IMR-90 (cell line): ENCODE measurements at regions not wholly inside any gene's neighbourhood (a gene's known extent, or its start where the extent isn't known, plus 50 kb on each side); places are given as distances from the start of the nearest gene placed in this dataset.

Experiments used
- ATAC-seq: fragments of 200-7000 bp; cut with Tn5 transposase; 2 replicates; pipeline ENCODE4 v1.9.1; 2020; ENCODE audit warnings: low read depth, mild to moderate bottlenecking, moderate library complexity
- BruUV-seq: library from RNA; stranded (reverse); fragments of 400-500 nt; replicated peaks from 2 replicates; lab custom pipeline; 2021; lab: Mats Ljungman, UMichigan
- CTCF ChIA-PET: fragments of 300-600 bp; formaldehyde crosslinking; extraction: SDS; loops from one replicate; lab custom pipeline; 2021; ENCODE audit warnings: antibody characterized with exemption; lab: Yijun Ruan, JAX
- POLR2A ChIA-PET: fragments of 300-600 bp; sonication (Branson Sonifier 250); formaldehyde crosslinking; loops from one replicate; lab custom pipeline; 2022; ENCODE audit warnings: antibody characterized with exemption; ENCODE audit not compliant: unreplicated experiment; lab: Charles Lee
- DNase-seq: peaks from one replicate; pipeline ENCODE4 v3.0.0; 2013
- H2AFZ ChIP-seq: replicated peaks from 2 replicates; pipeline ENCODE3; 2013; ENCODE audit warnings: low read length, mild to moderate bottlenecking; ENCODE audit not compliant: poor library complexity
- H2AK5ac ChIP-seq: 2 replicates; pipeline ENCODE4 v1.6.1; 2013; ENCODE audit warnings: low read depth, low read length, inconsistent platforms
- H2AK9ac ChIP-seq: replicated peaks from 2 replicates; pipeline ENCODE3; 2013; ENCODE audit warnings: mild to moderate bottlenecking, low read depth, low read length, moderate library complexity; ENCODE audit not compliant: poor library complexity
- H2BK120ac ChIP-seq: 2 replicates; pipeline ENCODE4 v1.6.1; 2013; ENCODE audit warnings: low read depth, low read length, inconsistent platforms
- H2BK15ac ChIP-seq: 3 replicates; pipeline ENCODE4 v1.6.1; 2013; ENCODE audit warnings: low read depth, low read length, inconsistent platforms
- H2BK20ac ChIP-seq: 2 replicates; pipeline ENCODE4 v1.6.1; 2013; ENCODE audit warnings: low read depth, mild to moderate bottlenecking, inconsistent platforms, low read length, moderate library complexity
- H2BK5ac ChIP-seq: 2 replicates; pipeline ENCODE4 v1.6.1; 2013; ENCODE audit warnings: mild to moderate bottlenecking, low read depth, low read length, inconsistent platforms; ENCODE audit not compliant: poor library complexity, severe bottlenecking
- H3K14ac ChIP-seq: replicated peaks from 2 replicates; pipeline ENCODE4 v1.6.1; 2013; ENCODE audit warnings: low read depth, low read length, inconsistent platforms
- H3K18ac ChIP-seq: 2 replicates; pipeline ENCODE4 v1.6.1; 2013; ENCODE audit warnings: low read depth, low read length, control low read depth
- H3K23ac ChIP-seq: 2 replicates; pipeline ENCODE4 v1.6.1; 2013; ENCODE audit warnings: low read depth, low read length, inconsistent platforms
- H3K27ac ChIP-seq: 2 replicates; pipeline ENCODE4 v1.5.1; 2013; ENCODE audit warnings: mild to moderate bottlenecking, control low read depth, low read length; ENCODE audit not compliant: insufficient read depth
- H3K27me3 ChIP-seq: 2 replicates; pipeline ENCODE4 v1.6.1; 2013; ENCODE audit warnings: low read length; ENCODE audit not compliant: control insufficient read depth, insufficient read depth
- H3K36me3 ChIP-seq: 2 replicates; pipeline ENCODE4 v1.6.1; 2013; ENCODE audit warnings: low read length, mixed read lengths; ENCODE audit not compliant: control insufficient read depth, insufficient read depth
- H3K4ac ChIP-seq: 2 replicates; pipeline ENCODE4 v1.6.1; 2013; ENCODE audit warnings: low read depth, low read length, inconsistent platforms
- H3K4me1 ChIP-seq: 2 replicates; pipeline ENCODE4 v1.6.1; 2013; ENCODE audit warnings: low read length, mixed read lengths; ENCODE audit not compliant: control insufficient read depth, insufficient read depth
- H3K4me2 ChIP-seq: 2 replicates; pipeline ENCODE4 v1.6.1; 2013; ENCODE audit warnings: low read depth, mild to moderate bottlenecking, control low read depth, low read length, moderate library complexity
- H3K4me3 ChIP-seq: 2 replicates; pipeline ENCODE4 v1.5.1; 2013; ENCODE audit warnings: low read depth, mild to moderate bottlenecking, control low read depth, low read length, moderate library complexity; ENCODE audit not compliant: insufficient read depth
- H3K56ac ChIP-seq: 2 replicates; pipeline ENCODE4 v1.6.1; 2013; ENCODE audit warnings: low read length, inconsistent platforms; ENCODE audit not compliant: insufficient read depth; ENCODE audit errors: extremely low read depth
- H3K79me1 ChIP-seq, 2 experiments: 2 replicates each; pipeline ENCODE4 v1.6.1; 2013; ENCODE audit warnings: low read length in 2 of 2, inconsistent platforms in 1 of 2, low read depth in 1 of 2
- H3K9ac ChIP-seq: 2 replicates; pipeline ENCODE4 v1.6.1; 2013; ENCODE audit warnings: low read depth, low read length, control low read depth
- H3K9me1 ChIP-seq: 2 replicates; pipeline ENCODE4 v1.6.1; 2013; ENCODE audit warnings: low read length, inconsistent platforms; ENCODE audit not compliant: insufficient read depth
- H3K9me3 ChIP-seq: 2 replicates; pipeline ENCODE4 v1.6.1; 2013; ENCODE audit warnings: low read length; ENCODE audit not compliant: control insufficient read depth, insufficient read depth
- H4K20me1 ChIP-seq: 2 replicates; pipeline ENCODE4 v1.6.1; 2013; ENCODE audit warnings: low read length, inconsistent platforms; ENCODE audit not compliant: insufficient read depth
- H4K5ac ChIP-seq: 2 replicates; pipeline ENCODE4 v1.6.1; 2013; ENCODE audit warnings: mild to moderate bottlenecking, low read depth, low read length, control low read depth
- H4K8ac ChIP-seq, 2 experiments: 2 replicates each; pipeline ENCODE4 v1.6.1; 2013; ENCODE audit warnings: low read depth in 2 of 2, low read length in 2 of 2, control low read depth in 1 of 2, inconsistent platforms in 1 of 2
- H4K91ac ChIP-seq: 2 replicates; pipeline ENCODE4 v1.6.1; 2013; ENCODE audit warnings: low read depth, low read length, inconsistent platforms; ENCODE audit not compliant: insufficient read depth
- BHLHE40 ChIP-seq: fragments of 150-350 bp; IDR thresholded peaks from 2 replicates; pipeline ENCODE4 v1.6.1; 2016; ENCODE audit warnings: mild to moderate bottlenecking, low read depth, low read length
- CTCF ChIP-seq: conservative IDR thresholded peaks from 2 replicates; pipeline ENCODE4 v1.5.1; 2012; ENCODE audit warnings: mild to moderate bottlenecking, low read depth, low read length, improper control_type of control experiment
- FOS ChIP-seq: fragments of 150-350 bp; IDR thresholded peaks from 2 replicates; pipeline ENCODE4 v1.6.1; 2016; ENCODE audit warnings: low read depth, low read length
- MAZ ChIP-seq: IDR thresholded peaks from 2 replicates; pipeline ENCODE4 v1.6.1; 2012; ENCODE audit warnings: low read depth, mild to moderate bottlenecking, low read length, improper control_type of control experiment, moderate library complexity, borderline replicate concordance
- NFE2L2 ChIP-seq: fragments of 150-350 bp; IDR thresholded peaks from 2 replicates; pipeline ENCODE4 v1.6.1; 2016; ENCODE audit warnings: low read depth, mild to moderate bottlenecking, low read length
- POLR2A ChIP-seq: IDR thresholded peaks from 2 replicates; pipeline ENCODE4 v1.6.1; 2012; ENCODE audit warnings: mild to moderate bottlenecking, low read depth, low read length
- RAD21 ChIP-seq: IDR thresholded peaks from 2 replicates; pipeline ENCODE4 v1.6.1; 2012; ENCODE audit warnings: low read length, improper control_type of control experiment
- RCOR1 ChIP-seq: IDR thresholded peaks from 2 replicates; pipeline ENCODE4 v1.6.1; 2012; ENCODE audit warnings: mild to moderate bottlenecking, low read length, improper control_type of control experiment; ENCODE audit not compliant: insufficient replicate concordance
- WGBS, 2 experiments: methylation state at CpG; one replicate each; pipeline versions ENCODE4 v1.1.5 to v1.1.7; 2013; ENCODE audit warnings: missing lambda C conversion rate in 2 of 2; ENCODE audit not compliant: insufficient read length in 1 of 2; ENCODE audit errors: extremely low coverage in 2 of 2; 5-methylcytosine and 5-hydroxymethylcytosine counted together
- dilution Hi-C: fragments of 300-500 bp; cut with HindIII; formaldehyde crosslinking; loops from one replicate; pipeline ENCODE4 v1.14.3; 2018; ENCODE audit warnings: low sequenced_read_pairs; ENCODE audit not compliant: unreplicated experiment
- in situ Hi-C: fragments of 300-500 bp; cut with MboI; formaldehyde crosslinking; loops from 3 replicates; pipeline ENCODE4 v1.14.3; 2019; ENCODE audit warnings: low sequenced_read_pairs, inconsistent platforms, mixed read lengths
- intact Hi-C: fragments of 100-400 bp; cut with micrococcal nuclease; formaldehyde crosslinking; loops from 2 replicates; pipeline ENCODE4 v1.10.0; 2022
- TF ChIP-seq, protein P1 (sequence below): fragments of 150-350 bp; IDR thresholded peaks from 2 replicates; pipeline ENCODE4 v1.6.1; 2016; ENCODE audit warnings: low read depth, mild to moderate bottlenecking, low read length, moderate library complexity, borderline replicate concordance

GRCh38 chr11:110782616-110783015, 70.4 kb upstream of the ARHGAP20 start:
- no peaks in the 10 kb centered on the region for H3K9me1 ChIP-seq
- no peak overlapping the region for H4K5ac ChIP-seq
- H3K9ac ChIP-seq: no peak overlapping the region
- intact Hi-C loops (no loop called here), in situ Hi-C loops (no loop called here), dilution Hi-C loops (no loop called here)
- no peaks in the 10 kb centered on the region for H3K27me3 ChIP-seq
- peak; percentile 22 for DNase-seq
- WGBS, 2 experiments: no CpG with 5 or more reads among the region's 2 CpGs
- no peak overlapping the region for H2AK9ac ChIP-seq
- no peak overlapping the region for H2AK5ac ChIP-seq
- H2BK20ac ChIP-seq: no peak overlapping the region
- H3K18ac ChIP-seq: no peak overlapping the region
- H3K36me3 ChIP-seq: no peaks in the 10 kb centered on the region
- no peak overlapping the region for H3K4me2 ChIP-seq
- peaks cover 5% of the 10 kb centered on the region for H3K4me1 ChIP-seq
- no peak overlapping the region for H2AFZ ChIP-seq
- ATAC-seq: peak; percentile 37
- no peak overlapping the region for H3K14ac ChIP-seq
- TF ChIP-seq CTCF (no peak), MAZ (no peak), RAD21 (no peak), POLR2A (no peak), FOS (no peak), NFE2L2 (no peak), RCOR1 (no peak), BHLHE40 (no peak)
- TF ChIP-seq, protein P1, sequence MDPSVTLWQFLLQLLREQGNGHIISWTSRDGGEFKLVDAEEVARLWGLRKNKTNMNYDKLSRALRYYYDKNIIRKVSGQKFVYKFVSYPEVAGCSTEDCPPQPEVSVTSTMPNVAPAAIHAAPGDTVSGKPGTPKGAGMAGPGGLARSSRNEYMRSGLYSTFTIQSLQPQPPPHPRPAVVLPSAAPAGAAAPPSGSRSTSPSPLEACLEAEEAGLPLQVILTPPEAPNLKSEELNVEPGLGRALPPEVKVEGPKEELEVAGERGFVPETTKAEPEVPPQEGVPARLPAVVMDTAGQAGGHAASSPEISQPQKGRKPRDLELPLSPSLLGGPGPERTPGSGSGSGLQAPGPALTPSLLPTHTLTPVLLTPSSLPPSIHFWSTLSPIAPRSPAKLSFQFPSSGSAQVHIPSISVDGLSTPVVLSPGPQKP: no peak
- H2BK120ac ChIP-seq: no peak overlapping the region
- H2BK5ac ChIP-seq: no peak overlapping the region
- no peak overlapping the region for H4K8ac ChIP-seq
- H3K9me3 ChIP-seq: peaks cover 11% of the 10 kb centered on the region
- H4K91ac ChIP-seq: no peak overlapping the region
- no peak overlapping the region for H3K4ac ChIP-seq
- CTCF ChIA-PET: interaction anchor here (0.6 kb wide), 1 partner anchor 17 kb away, joined by 3 read pairs; no protein-coding TSS in a partner anchor
- H3K4me3 ChIP-seq: no peak overlapping the region
- POLR2A ChIA-PET: interaction anchor here (0.6 kb wide), 1 partner anchor 14 kb away, joined by 3 read pairs; no protein-coding TSS in a partner anchor
- H4K20me1 ChIP-seq: no peaks in the 10 kb centered on the region
- H3K56ac ChIP-seq: no peak overlapping the region
- no peak overlapping the region for H3K23ac ChIP-seq
- H3K79me1 ChIP-seq: no peaks in the 10 kb centered on the region
- no peak overlapping the region for H2BK15ac ChIP-seq
- no TSS peak for BruUV-seq
- no peak overlapping the region for H3K27ac ChIP-seq
